PC-9 (cell line): ENCODE measurements at regions not wholly inside any gene's neighbourhood (a gene's known extent, or its start where the extent isn't known, plus 50 kb on each side); places are given as distances from the start of the nearest gene placed in this dataset.

Experiments used
- BruUV-seq: library from RNA; stranded (reverse); fragments of 400-500 nt; replicated peaks from 2 replicates; lab custom pipeline; 2021; lab: Mats Ljungman, UMichigan
- CTCF ChIA-PET: fragments of 300-600 bp; sonication (Branson Sonifier 250); formaldehyde crosslinking; loops from one replicate; lab custom pipeline; 2022; ENCODE audit warnings: antibody characterized with exemption; lab: Charles Lee
- POLR2A ChIA-PET: fragments of 300-600 bp; sonication (Branson Sonifier 250); formaldehyde crosslinking; loops from one replicate; lab custom pipeline; 2022; ENCODE audit warnings: antibody characterized with exemption; ENCODE audit not compliant: unreplicated experiment; lab: Charles Lee
- DNase-seq, 2 experiments: peaks; one replicate each; pipeline versions ENCODE4 v3.0.0 to v3.0.0-alpha.2; 2015 to 2022; ENCODE audit warnings: mixed read lengths in 1 of 2
- H2AFZ ChIP-seq: fragments of 200-600 bp; sonication (generic); 2 replicates; pipeline ENCODE4 v1.8.1; 2017; ENCODE audit warnings: antibody characterized with exemption
- H3F3A ChIP-seq: fragments of 200-600 bp; sonication (generic); 2 replicates; pipeline ENCODE4 v1.8.1; 2017; ENCODE audit warnings: antibody characterized with exemption, mild to moderate bottlenecking, low read depth; ENCODE audit not compliant: insufficient read depth
- H3K27ac ChIP-seq: fragments of 200-600 bp; sonication (generic); 2 replicates; pipeline ENCODE4 v1.6.1; 2016; ENCODE audit warnings: mixed run types
- H3K27me3 ChIP-seq: fragments of 200-600 bp; sonication (generic); 2 replicates; pipeline ENCODE4 v1.6.1; 2016; ENCODE audit warnings: low read depth, mixed run types; ENCODE audit not compliant: insufficient read depth
- H3K36me3 ChIP-seq: fragments of 200-600 bp; sonication (generic); 2 replicates; pipeline ENCODE4 v1.6.1; 2016; ENCODE audit warnings: low read depth, mixed run types
- H3K4me1 ChIP-seq: fragments of 200-600 bp; sonication (generic); replicated peaks from 2 replicates; pipeline ENCODE4 v1.6.1; 2016; ENCODE audit warnings: mixed run types; ENCODE audit not compliant: insufficient read depth
- H3K4me2 ChIP-seq: fragments of 200-600 bp; sonication (generic); 2 replicates; pipeline ENCODE4 v1.6.1; 2017; ENCODE audit warnings: mixed run types
- H3K4me3 ChIP-seq: fragments of 200-600 bp; sonication (generic); 2 replicates; pipeline ENCODE4 v1.6.1; 2016; ENCODE audit warnings: mixed run types
- H3K79me2 ChIP-seq: fragments of 200-600 bp; sonication (generic); 2 replicates; pipeline ENCODE4 v1.6.1; 2017; ENCODE audit warnings: low read depth, mixed run types
- H3K9me2 ChIP-seq: fragments of 200-600 bp; sonication (generic); 2 replicates; pipeline ENCODE4 v1.8.1; 2017; ENCODE audit warnings: mild to moderate bottlenecking; ENCODE audit not compliant: insufficient read depth
- H3K9me3 ChIP-seq: fragments of 200-600 bp; sonication (generic); 2 replicates; pipeline ENCODE4 v1.8.1; 2016; ENCODE audit warnings: low read depth; ENCODE audit not compliant: insufficient read depth
- H4K20me1 ChIP-seq: fragments of 200-600 bp; sonication (generic); 2 replicates; pipeline ENCODE4 v1.8.1; 2017; ENCODE audit not compliant: insufficient read depth
- EZH2 ChIP-seq: fragments of 200-600 bp; sonication (generic); IDR thresholded peaks from 2 replicates; pipeline ENCODE4 v1.8.0; 2017; ENCODE audit warnings: antibody characterized with exemption, low read depth
- intact Hi-C: fragments of 100-400 bp; cut with micrococcal nuclease; formaldehyde crosslinking; loops from one replicate; pipeline ENCODE4 v1.10.0; 2022; ENCODE audit not compliant: unreplicated experiment
- TF ChIP-seq, protein P1 (sequence below): fragments of 200-600 bp; sonication (generic); conservative IDR thresholded peaks from 2 replicates; pipeline ENCODE4 v1.6.1; 2017; ENCODE audit warnings: mixed run types, antibody characterized with exemption, mild to moderate bottlenecking, moderate library complexity

DNA sequence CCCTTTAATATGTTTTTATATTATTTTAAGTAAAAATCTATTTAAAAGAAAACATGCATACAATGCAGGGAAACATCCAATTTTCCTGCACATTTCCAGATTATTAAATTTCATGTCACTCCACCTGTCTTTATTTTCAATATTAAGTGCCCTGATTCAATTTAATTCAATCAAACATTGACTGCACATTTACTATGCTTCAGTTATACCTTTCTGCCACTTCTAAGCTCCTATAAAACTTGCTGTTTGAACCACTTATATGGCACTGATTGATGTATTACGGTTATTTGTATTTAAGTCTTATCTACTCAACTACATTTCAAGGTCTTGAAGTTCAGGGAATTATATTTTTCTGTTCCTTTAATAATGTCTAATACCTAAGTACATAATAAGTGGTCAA is 198.0 kb downstream of the CAVIN4 start:
- CTCF ChIA-PET: no interaction called here
- H3K4me3 ChIP-seq: no peak overlapping the region
- H3K4me2 ChIP-seq: no peak overlapping the region
- DNase-seq: no peak
- no peaks in the 10 kb centered on the region for H3K9me3 ChIP-seq
- TF ChIP-seq, protein P1, sequence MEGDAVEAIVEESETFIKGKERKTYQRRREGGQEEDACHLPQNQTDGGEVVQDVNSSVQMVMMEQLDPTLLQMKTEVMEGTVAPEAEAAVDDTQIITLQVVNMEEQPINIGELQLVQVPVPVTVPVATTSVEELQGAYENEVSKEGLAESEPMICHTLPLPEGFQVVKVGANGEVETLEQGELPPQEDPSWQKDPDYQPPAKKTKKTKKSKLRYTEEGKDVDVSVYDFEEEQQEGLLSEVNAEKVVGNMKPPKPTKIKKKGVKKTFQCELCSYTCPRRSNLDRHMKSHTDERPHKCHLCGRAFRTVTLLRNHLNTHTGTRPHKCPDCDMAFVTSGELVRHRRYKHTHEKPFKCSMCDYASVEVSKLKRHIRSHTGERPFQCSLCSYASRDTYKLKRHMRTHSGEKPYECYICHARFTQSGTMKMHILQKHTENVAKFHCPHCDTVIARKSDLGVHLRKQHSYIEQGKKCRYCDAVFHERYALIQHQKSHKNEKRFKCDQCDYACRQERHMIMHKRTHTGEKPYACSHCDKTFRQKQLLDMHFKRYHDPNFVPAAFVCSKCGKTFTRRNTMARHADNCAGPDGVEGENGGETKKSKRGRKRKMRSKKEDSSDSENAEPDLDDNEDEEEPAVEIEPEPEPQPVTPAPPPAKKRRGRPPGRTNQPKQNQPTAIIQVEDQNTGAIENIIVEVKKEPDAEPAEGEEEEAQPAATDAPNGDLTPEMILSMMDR: no peak
- TF ChIP-seq EZH2: no peak
- H3K36me3 ChIP-seq: no peaks in the 10 kb centered on the region
- intact Hi-C loops: no loop called here
- no peaks in the 10 kb centered on the region for H3F3A ChIP-seq
- POLR2A ChIA-PET: no interaction called here
- no peak overlapping the region for H3K27ac ChIP-seq
- no peaks in the 10 kb centered on the region for H3K4me1 ChIP-seq
- H3K9me2 ChIP-seq: no peaks in the 10 kb centered on the region
- no peaks in the 10 kb centered on the region; the same call in 1 of the 2 replicates for H4K20me1 ChIP-seq
- H3K27me3 ChIP-seq: no peaks in the 10 kb centered on the region
- H3K79me2 ChIP-seq: no peaks in the 10 kb centered on the region
- no TSS peak for BruUV-seq
- no peak overlapping the region for H2AFZ ChIP-seq

DNA sequence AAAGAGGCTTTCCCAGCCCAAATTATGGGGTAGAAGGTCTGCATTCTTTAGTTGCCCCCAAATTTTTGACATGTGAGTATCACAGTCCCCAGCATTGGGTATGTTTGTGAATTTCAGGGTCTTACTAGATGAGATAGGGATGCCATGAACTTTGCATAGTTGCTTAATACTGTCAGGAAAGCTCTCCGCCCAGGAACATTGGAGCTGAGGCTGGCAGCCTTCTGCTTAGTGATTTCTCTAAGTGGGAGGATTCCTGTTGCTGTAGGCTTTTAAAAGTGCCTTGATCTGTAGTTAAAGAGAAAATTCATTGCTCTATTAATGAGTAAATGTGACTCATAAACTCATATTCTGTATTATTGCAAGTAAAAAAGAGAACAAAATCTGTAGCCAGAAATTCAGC is 206.9 kb downstream of the CAVIN4 start:
- TF ChIP-seq, protein P1: no peak
- no peak for TF ChIP-seq EZH2

DNA sequence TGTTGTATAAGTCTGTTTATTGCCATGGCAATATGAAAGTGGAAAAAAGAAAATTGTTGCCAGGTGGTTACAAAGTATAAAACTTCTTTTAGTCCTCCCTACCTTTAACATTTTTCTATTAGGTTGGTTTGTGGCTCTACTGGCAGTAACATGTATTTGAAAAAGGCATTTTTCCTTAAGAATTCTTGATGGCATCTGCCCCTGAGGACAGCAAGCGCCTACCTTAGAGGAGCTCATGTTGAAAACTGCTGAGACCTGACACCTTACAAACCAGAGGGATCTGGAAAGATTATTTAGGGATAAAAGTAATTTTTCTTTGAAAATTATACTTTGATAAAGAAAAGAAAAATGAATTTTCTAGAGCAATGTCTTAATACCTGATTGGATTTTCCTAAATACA is 208.1 kb downstream of the CAVIN4 start:
- ChIA-PET POLR2A (interaction anchor here (0.6 kb wide), 1 partner anchor 459 kb away, joined by 4 read pairs; no protein-coding TSS in a partner anchor), CTCF (no interaction called here)
- Histone ChIP-seq H3K4me1 (no peaks in the 10 kb centered on the region), H4K20me1 (no peaks in the 10 kb centered on the region), H2AFZ (no peak overlapping the region), H3K9me3 (no peaks in the 10 kb centered on the region), H3K27me3 (no peaks in the 10 kb centered on the region), H3F3A (no peaks in the 10 kb centered on the region), H3K4me2 (no peak overlapping the region), H3K4me3 (no peak overlapping the region), H3K79me2 (no peaks in the 10 kb centered on the region), H3K36me3 (no peaks in the 10 kb centered on the region), H3K9me2 (no peaks in the 10 kb centered on the region), H3K27ac (no peak overlapping the region)
- no peak for DNase-seq
- no TSS peak for BruUV-seq
- TF ChIP-seq, protein P1: no peak
- TF ChIP-seq EZH2: no peak
- intact Hi-C loops: no loop called here

More for the DNA sequence above, 206.9 kb downstream of the CAVIN4 start:
- Histone ChIP-seq H3K27ac (no peak overlapping the region), H3K36me3 (no peaks in the 10 kb centered on the region), H3K27me3 (no peaks in the 10 kb centered on the region), H3K4me2 (no peak overlapping the region), H3F3A (no peaks in the 10 kb centered on the region), H3K4me1 (no peaks in the 10 kb centered on the region), H3K9me3 (no peaks in the 10 kb centered on the region), H3K9me2 (no peaks in the 10 kb centered on the region), H4K20me1 (no peaks in the 10 kb centered on the region), H2AFZ (no peak overlapping the region), H3K79me2 (no peaks in the 10 kb centered on the region), H3K4me3 (no peak overlapping the region)
- CTCF ChIA-PET: no interaction called here
- POLR2A ChIA-PET: no interaction called here
- BruUV-seq: no TSS peak
- no peak for DNase-seq
- intact Hi-C loops: no loop called here
